ENCODE measurements at regions not wholly inside any gene's neighbourhood (a gene's known extent, or its start where the extent isn't known, plus 50 kb on each side); places are given as distances from the start of the nearest gene placed in this dataset.

- dilution Hi-C loops (cut with HindIII; ENCODE audit: low sequenced_read_pairs, unreplicated experiment), result no loop called here
- Histone ChIP-seq H2AFZ (replicated peaks; ENCODE audit: low read length, poor library complexity) (no peak overlapping the region), H2BK120ac (ENCODE audit: low read depth, low read length) (no peak overlapping the region), H3K79me1 (ENCODE audit: low read depth in 1 of 2, low read length in 2 of 2) (no peaks in the 10 kb centered on the region), H3K4me2 (ENCODE audit: low read depth, low read length) (no peak overlapping the region), H3K36me3 (ENCODE audit: control insufficient read depth, insufficient read depth, low read length) (no peaks in the 10 kb centered on the region), H4K8ac (ENCODE audit: low read depth in 2 of 2, low read length in 2 of 2) (no peak overlapping the region), H2AK5ac (ENCODE audit: low read depth, low read length) (no peak overlapping the region), H3K4me1 (ENCODE audit: control insufficient read depth, insufficient read depth, low read length) (no peaks in the 10 kb centered on the region), H2BK15ac (ENCODE audit: low read depth, low read length) (no peak overlapping the region), H3K9me1 (ENCODE audit: insufficient read depth, low read length) (no peaks in the 10 kb centered on the region), H4K5ac (ENCODE audit: low read depth, low read length) (no peak overlapping the region), H3K4ac (ENCODE audit: low read depth, low read length) (no peak overlapping the region), H3K18ac (ENCODE audit: low read depth, low read length) (no peak overlapping the region), H2AK9ac (replicated peaks; ENCODE audit: low read depth, low read length, poor library complexity) (no peak overlapping the region), H4K20me1 (ENCODE audit: insufficient read depth, low read length) (no peaks in the 10 kb centered on the region), H3K27ac (ENCODE audit: insufficient read depth, low read length) (no peak overlapping the region), H2BK20ac (ENCODE audit: low read depth, low read length) (no peak overlapping the region), H3K56ac (ENCODE audit: extremely low read depth, insufficient read depth, low read length) (no peak overlapping the region), H3K9me3 (ENCODE audit: control insufficient read depth, insufficient read depth, low read length) (peaks cover 8% of the 10 kb centered on the region), H3K14ac (replicated peaks; ENCODE audit: low read depth, low read length) (no peak overlapping the region), H3K9ac (ENCODE audit: low read depth, low read length) (no peak overlapping the region), H4K91ac (ENCODE audit: insufficient read depth, low read depth, low read length) (no peak overlapping the region), H3K4me3 (ENCODE audit: insufficient read depth, low read depth, low read length) (no peak overlapping the region), H3K27me3 (ENCODE audit: control insufficient read depth, insufficient read depth, low read length) (no peaks in the 10 kb centered on the region), H3K23ac (ENCODE audit: low read depth, low read length) (no peak overlapping the region), H2BK5ac (ENCODE audit: low read depth, low read length, poor library complexity, severe bottlenecking) (no peak overlapping the region)
- DNase-seq (no peak), ATAC-seq (ENCODE audit: low read depth) (no peak)
- TF ChIP-seq CEBPB (IDR thresholded peaks at IDR 0.05; ENCODE audit: low read depth, low read length), result no peak
- TF ChIP-seq MAZ (IDR thresholded peaks at IDR 0.05; ENCODE audit: borderline replicate concordance, low read depth, low read length), result no peak
- no peak for TF ChIP-seq NFE2L2 (IDR thresholded peaks at IDR 0.05; ENCODE audit: low read depth, low read length)
- TF ChIP-seq ELK1 (IDR thresholded peaks at IDR 0.05; ENCODE audit: borderline replicate concordance, low read depth, low read length), result no peak
- no peak for TF ChIP-seq BHLHE40 (IDR thresholded peaks at IDR 0.05; ENCODE audit: low read depth, low read length)
- TF ChIP-seq, protein P1, sequence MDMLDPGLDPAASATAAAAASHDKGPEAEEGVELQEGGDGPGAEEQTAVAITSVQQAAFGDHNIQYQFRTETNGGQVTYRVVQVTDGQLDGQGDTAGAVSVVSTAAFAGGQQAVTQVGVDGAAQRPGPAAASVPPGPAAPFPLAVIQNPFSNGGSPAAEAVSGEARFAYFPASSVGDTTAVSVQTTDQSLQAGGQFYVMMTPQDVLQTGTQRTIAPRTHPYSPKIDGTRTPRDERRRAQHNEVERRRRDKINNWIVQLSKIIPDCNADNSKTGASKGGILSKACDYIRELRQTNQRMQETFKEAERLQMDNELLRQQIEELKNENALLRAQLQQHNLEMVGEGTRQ (IDR thresholded peaks at IDR 0.05; ENCODE audit: low read depth, low read length), result no peak
- TF ChIP-seq FOS (IDR thresholded peaks at IDR 0.05; ENCODE audit: low read depth, low read length), result no peak
- TF ChIP-seq MAFK (IDR thresholded peaks at IDR 0.05; ENCODE audit: low read depth, low read length), result no peak
- no peak for TF ChIP-seq RFX5 (IDR thresholded peaks at IDR 0.05; ENCODE audit: low read depth, low read length)
- in situ Hi-C loops (cut with MboI; ENCODE audit: low sequenced_read_pairs), result no loop called here
- CTCF ChIA-PET, result no interaction called here
- POLR2A ChIA-PET (ENCODE audit: unreplicated experiment), result no interaction called here
- intact Hi-C loops (cut with micrococcal nuclease), result no loop called here
- BruUV-seq (replicated peaks), result no TSS peak
Observed at GRCh38 chrX:145919400-145919799, 101.8 kb downstream of the SLITRK2 start.
